ENCODE measurements at regions not wholly inside any gene's neighbourhood (a gene's known extent, or its start where the extent isn't known, plus 50 kb on each side); places are given as distances from the start of the nearest gene placed in this dataset.

DNA sequence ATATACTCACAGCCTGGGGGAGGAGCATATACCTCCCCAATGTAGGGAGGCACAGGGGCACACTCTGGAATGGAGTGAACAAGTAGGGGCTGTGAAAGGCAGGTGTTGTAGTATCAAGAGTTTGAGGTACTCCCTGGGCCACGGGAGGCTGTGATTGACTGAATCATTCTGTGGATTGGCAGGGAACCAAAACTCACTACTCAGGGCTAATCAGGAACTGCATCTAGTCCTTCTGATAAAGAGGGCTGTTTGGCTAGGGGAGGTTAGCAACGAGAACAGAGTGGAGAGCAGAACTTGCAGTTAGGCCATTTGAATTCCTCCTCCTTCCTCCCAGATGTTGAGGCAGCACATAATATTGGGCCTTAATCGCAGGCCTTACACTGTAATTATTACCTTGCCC is 369.2 kb upstream of the MPDZ start:
- TF ChIP-seq, protein P1, sequence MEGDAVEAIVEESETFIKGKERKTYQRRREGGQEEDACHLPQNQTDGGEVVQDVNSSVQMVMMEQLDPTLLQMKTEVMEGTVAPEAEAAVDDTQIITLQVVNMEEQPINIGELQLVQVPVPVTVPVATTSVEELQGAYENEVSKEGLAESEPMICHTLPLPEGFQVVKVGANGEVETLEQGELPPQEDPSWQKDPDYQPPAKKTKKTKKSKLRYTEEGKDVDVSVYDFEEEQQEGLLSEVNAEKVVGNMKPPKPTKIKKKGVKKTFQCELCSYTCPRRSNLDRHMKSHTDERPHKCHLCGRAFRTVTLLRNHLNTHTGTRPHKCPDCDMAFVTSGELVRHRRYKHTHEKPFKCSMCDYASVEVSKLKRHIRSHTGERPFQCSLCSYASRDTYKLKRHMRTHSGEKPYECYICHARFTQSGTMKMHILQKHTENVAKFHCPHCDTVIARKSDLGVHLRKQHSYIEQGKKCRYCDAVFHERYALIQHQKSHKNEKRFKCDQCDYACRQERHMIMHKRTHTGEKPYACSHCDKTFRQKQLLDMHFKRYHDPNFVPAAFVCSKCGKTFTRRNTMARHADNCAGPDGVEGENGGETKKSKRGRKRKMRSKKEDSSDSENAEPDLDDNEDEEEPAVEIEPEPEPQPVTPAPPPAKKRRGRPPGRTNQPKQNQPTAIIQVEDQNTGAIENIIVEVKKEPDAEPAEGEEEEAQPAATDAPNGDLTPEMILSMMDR (IDR thresholded peaks at IDR 0.05), result no peak
- no peak for TF ChIP-seq POLR2A (IDR thresholded peaks at IDR 0.05)

All from uterus (tissue), 2 donors.